ENCODE measurements at regions not wholly inside any gene's neighbourhood (a gene's known extent, or its start where the extent isn't known, plus 50 kb on each side); places are given as distances from the start of the nearest gene placed in this dataset.

- Histone ChIP-seq H3K4me3 (ENCODE audit: low read depth, low read length) (no peak overlapping the region), H3K27me3 (ENCODE audit: insufficient read depth, low read length) (no peaks in the 10 kb centered on the region), H3K36me3 (ENCODE audit: insufficient read depth, low read length) (no peaks in the 10 kb centered on the region), H3K4me1 (ENCODE audit: control insufficient read depth, insufficient read depth, low read length, unreplicated experiment) (peaks cover 3% of the 10 kb centered on the region), H3K79me2 (ENCODE audit: control insufficient read depth, insufficient read depth, low read length, unreplicated experiment) (no peaks in the 10 kb centered on the region), H3K27ac (ENCODE audit: low read depth, low read length) (no peak overlapping the region), H2AFZ (ENCODE audit: low read length, unreplicated experiment) (no peak overlapping the region)
Observed at GRCh38 chr6:105935416-105935815, 150.7 kb upstream of the PRDM1 start.

- Histone ChIP-seq H3K4me3 (ENCODE audit: low read depth, low read length) (no peak overlapping the region), H2AFZ (ENCODE audit: low read length, unreplicated experiment) (no peak overlapping the region), H3K27me3 (ENCODE audit: insufficient read depth, low read length) (no peaks in the 10 kb centered on the region)
Observed at GRCh38 chr6:105934708-105935107, 151.4 kb upstream of the PRDM1 start.

GRCh38 chr6:105932440-105932839, 153.7 kb upstream of the PRDM1 start:
- H3K27me3 ChIP-seq (ENCODE audit: insufficient read depth, low read length) = no peaks in the 10 kb centered on the region
- no peak overlapping the region for H3K27ac ChIP-seq (ENCODE audit: low read depth, low read length)
- no peak overlapping the region for H3K4me3 ChIP-seq (ENCODE audit: low read depth, low read length)
- H3K36me3 ChIP-seq (ENCODE audit: insufficient read depth, low read length) = no peaks in the 10 kb centered on the region
- no peaks in the 10 kb centered on the region for H3K79me2 ChIP-seq (ENCODE audit: control insufficient read depth, insufficient read depth, low read length, unreplicated experiment)
- H2AFZ ChIP-seq (ENCODE audit: low read length, unreplicated experiment) = no peak overlapping the region
- H3K4me1 ChIP-seq (ENCODE audit: control insufficient read depth, insufficient read depth, low read length, unreplicated experiment) = peaks cover 3% of the 10 kb centered on the region

More at GRCh38 chr6:105934708-105935107, 151.4 kb upstream of the PRDM1 start:
- Histone ChIP-seq H3K27ac (ENCODE audit: low read depth, low read length) (no peak overlapping the region), H3K4me1 (ENCODE audit: control insufficient read depth, insufficient read depth, low read length, unreplicated experiment) (peaks cover 3% of the 10 kb centered on the region), H3K36me3 (ENCODE audit: insufficient read depth, low read length) (no peaks in the 10 kb centered on the region), H3K79me2 (ENCODE audit: control insufficient read depth, insufficient read depth, low read length, unreplicated experiment) (no peaks in the 10 kb centered on the region)

GRCh38 chr6:105929626-105930025, 156.5 kb upstream of the PRDM1 start:
- Histone ChIP-seq H3K27ac (ENCODE audit: low read depth, low read length) (no peak overlapping the region), H3K4me1 (ENCODE audit: control insufficient read depth, insufficient read depth, low read length, unreplicated experiment) (peaks cover 3% of the 10 kb centered on the region), H3K36me3 (ENCODE audit: insufficient read depth, low read length) (no peaks in the 10 kb centered on the region), H3K79me2 (ENCODE audit: control insufficient read depth, insufficient read depth, low read length, unreplicated experiment) (no peaks in the 10 kb centered on the region), H3K27me3 (ENCODE audit: insufficient read depth, low read length) (no peaks in the 10 kb centered on the region), H3K4me3 (ENCODE audit: low read depth, low read length) (no peak overlapping the region), H2AFZ (ENCODE audit: low read length, unreplicated experiment) (no peak overlapping the region)

GRCh38 chr6:105926318-105926717, 159.8 kb upstream of the PRDM1 start:
- no peaks in the 10 kb centered on the region for H3K36me3 ChIP-seq (ENCODE audit: insufficient read depth, low read length)
- H3K27ac ChIP-seq (ENCODE audit: low read depth, low read length) = no peak overlapping the region
- H3K4me3 ChIP-seq (ENCODE audit: low read depth, low read length) = no peak overlapping the region
- H3K4me1 ChIP-seq (ENCODE audit: control insufficient read depth, insufficient read depth, low read length, unreplicated experiment) = no peaks in the 10 kb centered on the region
- H3K27me3 ChIP-seq (ENCODE audit: insufficient read depth, low read length) = no peaks in the 10 kb centered on the region
- H2AFZ ChIP-seq (ENCODE audit: low read length, unreplicated experiment) = no peak overlapping the region
- H3K79me2 ChIP-seq (ENCODE audit: control insufficient read depth, insufficient read depth, low read length, unreplicated experiment) = no peaks in the 10 kb centered on the region

GRCh38 chr6:105925706-105926105, 160.4 kb upstream of the PRDM1 start:
- Histone ChIP-seq H3K27ac (ENCODE audit: low read depth, low read length) (no peak overlapping the region), H3K4me3 (ENCODE audit: low read depth, low read length) (no peak overlapping the region), H3K79me2 (ENCODE audit: control insufficient read depth, insufficient read depth, low read length, unreplicated experiment) (no peaks in the 10 kb centered on the region), H2AFZ (ENCODE audit: low read length, unreplicated experiment) (no peak overlapping the region), H3K36me3 (ENCODE audit: insufficient read depth, low read length) (no peaks in the 10 kb centered on the region), H3K4me1 (ENCODE audit: control insufficient read depth, insufficient read depth, low read length, unreplicated experiment) (no peaks in the 10 kb centered on the region), H3K27me3 (ENCODE audit: insufficient read depth, low read length) (no peaks in the 10 kb centered on the region)

GRCh38 chr6:105921781-105922180, 164.4 kb upstream of the PRDM1 start:
- no peak overlapping the region for H3K27ac ChIP-seq (ENCODE audit: low read depth, low read length)
- H3K79me2 ChIP-seq (ENCODE audit: control insufficient read depth, insufficient read depth, low read length, unreplicated experiment) = no peaks in the 10 kb centered on the region
- H2AFZ ChIP-seq (ENCODE audit: low read length, unreplicated experiment) = no peak overlapping the region
- H3K36me3 ChIP-seq (ENCODE audit: insufficient read depth, low read length) = no peaks in the 10 kb centered on the region
- no peaks in the 10 kb centered on the region for H3K4me1 ChIP-seq (ENCODE audit: control insufficient read depth, insufficient read depth, low read length, unreplicated experiment)
- peaks cover 9% of the 10 kb centered on the region; the same call in 1 of the 2 replicates for H3K27me3 ChIP-seq (ENCODE audit: insufficient read depth, low read length)
- no peak overlapping the region for H3K4me3 ChIP-seq (ENCODE audit: low read depth, low read length)

GRCh38 chr6:105920071-105920470, 166.1 kb upstream of the PRDM1 start:
- H3K79me2 ChIP-seq (ENCODE audit: control insufficient read depth, insufficient read depth, low read length, unreplicated experiment) = no peaks in the 10 kb centered on the region
- peaks cover 9% of the 10 kb centered on the region; the same call in 1 of the 2 replicates for H3K27me3 ChIP-seq (ENCODE audit: insufficient read depth, low read length)
- no peaks in the 10 kb centered on the region for H3K4me1 ChIP-seq (ENCODE audit: control insufficient read depth, insufficient read depth, low read length, unreplicated experiment)
- H2AFZ ChIP-seq (ENCODE audit: low read length, unreplicated experiment) = no peak overlapping the region
- H3K4me3 ChIP-seq (ENCODE audit: low read depth, low read length) = no peak overlapping the region
- H3K27ac ChIP-seq (ENCODE audit: low read depth, low read length) = no peak overlapping the region
- H3K36me3 ChIP-seq (ENCODE audit: insufficient read depth, low read length) = no peaks in the 10 kb centered on the region

GRCh38 chr6:105917038-105917695, 169.0 kb upstream of the PRDM1 start:
- Histone ChIP-seq H3K27me3 (ENCODE audit: insufficient read depth, low read length) (peaks cover 9% of the 10 kb centered on the region; the same call in 1 of the 2 replicates), H3K27ac (ENCODE audit: low read depth, low read length) (no peak overlapping the region)

GRCh38 chr6:105911106-105911629, 175.0 kb upstream of the PRDM1 start:
- no peaks in the 10 kb centered on the region for H3K79me2 ChIP-seq (ENCODE audit: control insufficient read depth, insufficient read depth, low read length, unreplicated experiment)
- no peaks in the 10 kb centered on the region for H3K27me3 ChIP-seq (ENCODE audit: insufficient read depth, low read length)
- no peaks in the 10 kb centered on the region for H3K36me3 ChIP-seq (ENCODE audit: insufficient read depth, low read length)
- no peak overlapping the region for H3K4me3 ChIP-seq (ENCODE audit: low read depth, low read length)
- H2AFZ ChIP-seq (ENCODE audit: low read length, unreplicated experiment) = no peak overlapping the region
- no peaks in the 10 kb centered on the region for H3K4me1 ChIP-seq (ENCODE audit: control insufficient read depth, insufficient read depth, low read length, unreplicated experiment)
- no peak overlapping the region for H3K27ac ChIP-seq (ENCODE audit: low read depth, low read length)

More at GRCh38 chr6:105917038-105917695, 169.0 kb upstream of the PRDM1 start:
- H2AFZ ChIP-seq (ENCODE audit: low read length, unreplicated experiment) = no peak overlapping the region
- no peak overlapping the region for H3K4me3 ChIP-seq (ENCODE audit: low read depth, low read length)
- H3K36me3 ChIP-seq (ENCODE audit: insufficient read depth, low read length) = no peaks in the 10 kb centered on the region
- no peaks in the 10 kb centered on the region for H3K79me2 ChIP-seq (ENCODE audit: control insufficient read depth, insufficient read depth, low read length, unreplicated experiment)
- no peaks in the 10 kb centered on the region for H3K4me1 ChIP-seq (ENCODE audit: control insufficient read depth, insufficient read depth, low read length, unreplicated experiment)

- Histone ChIP-seq H2AFZ (ENCODE audit: low read length, unreplicated experiment) (no peak overlapping the region), H3K79me2 (ENCODE audit: control insufficient read depth, insufficient read depth, low read length, unreplicated experiment) (no peaks in the 10 kb centered on the region), H3K4me1 (ENCODE audit: control insufficient read depth, insufficient read depth, low read length, unreplicated experiment) (no peaks in the 10 kb centered on the region), H3K27ac (ENCODE audit: low read depth, low read length) (no peak overlapping the region), H3K36me3 (ENCODE audit: insufficient read depth, low read length) (no peaks in the 10 kb centered on the region), H3K27me3 (ENCODE audit: insufficient read depth, low read length) (no peaks in the 10 kb centered on the region), H3K4me3 (ENCODE audit: low read depth, low read length) (no peak overlapping the region)
Observed at GRCh38 chr6:105909106-105909505, 177.0 kb upstream of the PRDM1 start.
